Hepatocyte (in vitro differentiated cells): ENCODE measurements at regions not wholly inside any gene's neighbourhood (a gene's known extent, or its start where the extent isn't known, plus 50 kb on each side); places are given as distances from the start of the nearest gene placed in this dataset.

Experiments
- CTCF ChIP-seq: fragments of 200-600 bp; sonication (generic); IDR thresholded peaks from 2 replicates; pipeline ENCODE4 v1.5.1; 2016; ENCODE audit warnings: antibody characterized with exemption, mild to moderate bottlenecking; ENCODE audit not compliant: poor library complexity
- EZH2 ChIP-seq: fragments of 200-600 bp; sonication (generic); IDR thresholded peaks from 2 replicates; pipeline ENCODE4 v1.6.1; 2016; ENCODE audit warnings: antibody characterized with exemption, mild to moderate bottlenecking, borderline replicate concordance

GRCh38 chr1:208641579-208642280, 397.5 kb upstream of the PLXNA2 start:
- TF ChIP-seq CTCF (no peak), EZH2 (no peak)
